ENCODE measurements at regions not wholly inside any gene's neighbourhood (a gene's known extent, or its start where the extent isn't known, plus 50 kb on each side); places are given as distances from the start of the nearest gene placed in this dataset.

- TF ChIP-seq CTCF (IDR thresholded peaks at IDR 0.05; ENCODE audit: borderline replicate concordance, extremely low read depth, low read length, poor library complexity, severe bottlenecking) = no peak
- TF ChIP-seq EZH2 (IDR thresholded peaks at IDR 0.05; ENCODE audit: borderline replicate concordance, low read depth, low read length, severe bottlenecking) = no peak
Observed at GRCh38 chr6:19102936-19103335, 715.8 kb downstream of the RNF144B start.
